GM19438 (cell line): ENCODE measurements at regions not wholly inside any gene's neighbourhood (a gene's known extent, or its start where the extent isn't known, plus 50 kb on each side); places are given as distances from the start of the nearest gene placed in this dataset.
"Not testable (repeated sequence)": the region's sequence is repeated elsewhere in the genome, so short reads cannot be mapped to it uniquely, and the experiment has no call there.

Source experiments
- ATAC-seq: cut with Tn5 transposase; IDR thresholded peaks from one replicate; pipeline ENCODE4 v1.9.1; 2021; ENCODE audit warnings: low read depth; ENCODE audit not compliant: unreplicated experiment

DNA sequence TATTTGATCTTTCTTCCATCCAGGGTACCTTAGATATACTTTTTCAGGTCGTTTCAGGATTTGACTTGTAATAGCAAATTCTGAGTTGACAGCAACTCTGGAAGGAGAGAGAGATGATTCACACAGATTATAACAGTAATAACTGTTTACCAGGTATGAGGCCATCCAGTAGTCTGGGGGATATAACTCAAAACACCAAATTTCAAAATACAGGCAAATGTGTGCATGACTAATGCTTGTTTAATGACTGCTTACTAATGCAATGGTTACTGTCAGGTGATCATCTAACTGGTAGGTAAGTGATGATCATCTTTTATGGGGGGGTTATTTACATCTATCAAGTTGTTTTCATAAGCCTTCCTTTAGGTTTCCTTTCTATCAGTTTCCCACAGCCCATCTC lies 412.3 kb downstream of the MAT2B start:
- ATAC-seq, result no peak

DNA sequence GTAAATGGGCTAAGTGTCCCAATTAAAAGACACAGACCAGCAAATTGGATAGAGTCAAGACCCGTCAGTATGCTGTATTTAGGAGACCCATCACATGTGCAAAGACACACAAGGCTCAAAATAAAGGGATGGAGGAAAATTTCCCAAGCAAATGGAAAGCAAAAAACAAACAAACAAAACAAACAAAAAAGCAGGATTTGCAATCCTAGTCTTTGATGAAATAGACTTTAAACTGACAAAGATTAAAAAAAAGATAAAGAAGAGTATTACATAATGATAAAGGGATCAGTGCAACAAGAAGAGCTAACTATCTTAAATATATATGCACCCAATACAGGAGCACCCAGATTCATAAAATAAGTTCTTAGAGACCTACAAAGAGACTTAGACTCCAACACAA lies 429.6 kb downstream of the MAT2B start:
- ATAC-seq, result not testable (repeated sequence)

DNA sequence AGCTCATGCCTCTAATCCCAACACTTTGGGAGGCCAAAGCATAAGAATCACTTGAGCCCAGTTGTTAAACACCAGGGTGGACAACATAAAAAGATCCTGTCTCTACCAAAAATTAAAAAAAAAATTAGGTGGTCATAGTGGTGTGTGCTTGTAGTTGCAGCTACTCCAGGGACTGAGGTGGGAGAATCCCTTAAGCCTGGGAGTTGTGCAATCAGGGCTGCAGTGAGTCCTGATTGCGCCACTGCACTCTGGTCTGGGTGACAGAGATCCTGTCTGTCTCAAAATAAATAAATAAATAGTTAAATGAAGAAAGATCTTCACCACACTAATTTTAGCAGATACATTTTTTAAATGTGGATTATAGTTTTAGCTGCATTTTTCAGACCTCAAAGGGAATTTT lies 433.2 kb downstream of the MAT2B start:
- ATAC-seq, result no peak

DNA sequence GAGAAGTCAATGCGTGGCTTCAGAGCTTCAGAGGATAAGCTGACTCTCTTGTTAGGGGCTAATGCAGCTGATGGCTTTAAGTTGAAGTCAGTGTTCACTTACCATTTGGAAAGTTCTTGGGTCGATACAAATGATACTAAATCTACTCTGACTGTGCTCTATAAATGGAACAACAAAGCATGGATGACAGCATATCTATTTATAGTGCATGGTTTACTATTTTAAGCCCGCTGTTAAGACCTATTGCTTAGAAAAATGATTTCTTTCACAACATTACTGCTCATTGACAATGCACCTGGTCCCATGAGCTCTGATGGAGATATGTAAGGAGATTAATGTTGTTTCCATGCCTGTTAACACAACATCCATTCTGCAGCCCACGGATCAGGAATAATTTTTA lies 435.7 kb downstream of the MAT2B start:
- ATAC-seq, result no peak

DNA sequence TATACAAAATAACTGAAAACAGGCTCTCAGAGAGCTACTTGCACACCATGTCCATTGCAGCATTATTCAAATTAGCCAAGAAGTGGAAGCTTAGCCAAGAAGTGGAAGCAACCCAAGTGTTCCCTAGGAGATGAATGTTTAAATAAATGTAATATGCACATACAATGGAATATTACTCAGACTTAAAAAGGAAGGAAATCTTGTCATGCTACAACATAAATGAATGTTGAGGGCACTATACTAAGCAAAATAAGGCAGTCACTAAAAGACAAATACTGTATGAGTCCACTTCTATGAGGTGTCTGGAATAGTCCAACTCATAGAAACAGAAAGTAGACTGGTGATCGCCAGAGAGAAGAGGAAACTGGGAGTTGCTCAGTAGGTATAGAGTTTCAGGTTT lies 438.1 kb downstream of the MAT2B start:
- no peak for ATAC-seq

DNA sequence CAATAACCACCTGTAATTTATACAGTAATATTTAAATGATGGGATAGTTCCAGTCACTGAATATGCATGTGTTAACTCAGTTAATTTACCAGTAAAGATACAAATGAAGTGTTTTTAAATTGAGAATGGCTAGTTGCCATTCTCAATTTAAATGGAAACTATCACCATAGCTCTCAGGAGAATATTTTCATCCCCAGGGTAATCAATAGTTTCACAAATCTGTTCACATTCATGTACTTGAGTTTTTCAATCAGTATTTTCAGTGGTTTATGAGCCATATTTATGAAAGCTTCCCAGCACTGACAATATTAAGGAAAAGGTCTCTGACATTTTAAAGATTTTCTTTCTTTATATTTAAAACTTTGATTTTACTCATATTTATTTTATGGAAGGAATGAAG lies 439.3 kb downstream of the MAT2B start:
- ATAC-seq, result no peak

DNA sequence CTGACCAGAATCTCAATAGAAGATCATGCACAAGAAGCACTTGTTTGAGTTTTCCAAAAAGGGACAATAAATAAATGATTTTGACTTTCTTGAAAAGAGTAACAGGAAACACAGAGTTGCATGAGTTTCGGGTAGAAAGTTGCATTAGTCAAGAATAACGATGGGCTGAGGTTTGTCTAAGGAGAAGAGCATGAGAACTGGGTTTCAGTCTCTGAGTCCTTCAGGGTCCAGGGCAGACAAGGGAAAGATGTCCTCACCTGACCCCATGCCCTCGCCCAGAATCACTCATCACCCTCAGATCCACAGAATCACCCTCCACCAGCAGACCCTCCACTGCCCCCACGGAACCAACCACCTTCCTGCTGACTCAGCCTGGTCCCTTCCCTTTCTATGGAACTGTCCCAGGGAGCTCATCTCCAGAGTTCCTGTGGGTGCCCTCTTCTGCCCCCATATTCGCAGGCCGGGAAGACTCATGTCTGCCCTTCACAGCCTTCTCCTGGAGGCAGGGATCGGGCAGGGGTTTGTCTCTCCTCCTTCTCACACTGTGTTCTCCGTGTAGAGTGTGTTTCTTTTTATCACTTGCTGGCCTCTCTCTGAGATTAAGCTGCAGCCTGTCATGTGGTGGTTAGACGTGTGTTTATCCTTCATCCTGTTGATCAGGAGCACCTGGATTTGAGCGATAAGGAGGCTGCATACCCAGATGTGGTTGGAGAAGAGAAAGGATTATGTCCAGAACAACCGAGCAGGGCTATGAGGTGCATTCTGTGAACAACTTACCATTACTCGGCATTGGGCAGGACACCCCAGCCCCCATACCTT lies 442.6 kb downstream of the MAT2B start:
- no peak for ATAC-seq

DNA sequence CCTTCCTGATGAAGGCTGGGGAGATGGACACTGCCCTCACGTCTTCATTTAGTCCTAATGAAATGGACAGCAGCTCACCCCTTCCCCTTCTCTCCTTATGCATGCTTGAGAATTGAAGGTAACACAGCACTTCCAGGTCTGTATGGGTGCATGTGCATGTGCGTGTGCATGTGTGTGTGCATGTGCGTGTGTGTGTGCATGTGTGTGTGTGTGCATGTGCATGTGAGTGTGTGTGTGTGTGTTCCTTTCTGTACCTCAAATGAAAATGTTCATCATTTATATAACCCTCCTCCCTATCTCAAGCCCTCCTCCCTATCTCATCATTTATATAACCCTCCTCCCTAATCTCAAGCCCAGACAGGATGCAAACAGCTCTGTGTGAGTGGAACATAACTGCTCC lies 444.8 kb downstream of the MAT2B start:
- no peak for ATAC-seq

DNA sequence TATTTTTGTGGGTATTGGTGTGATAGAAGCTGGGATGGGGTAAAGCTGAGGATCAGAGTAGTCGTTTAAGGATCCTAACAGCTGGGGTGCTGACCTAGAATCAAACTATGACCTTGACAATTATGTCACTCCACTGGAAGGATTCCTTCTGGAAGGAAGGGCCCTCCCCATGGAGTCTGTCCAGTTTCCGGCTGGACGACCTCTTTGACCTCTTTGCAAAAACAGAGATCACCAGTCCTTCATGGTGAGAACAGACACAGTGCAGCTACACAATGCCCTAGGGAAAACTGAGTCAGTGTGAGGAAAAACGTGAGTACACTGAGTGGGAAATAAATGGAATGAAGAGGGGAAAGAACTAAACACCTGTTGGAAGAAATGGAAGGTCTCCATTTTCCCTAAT lies 445.6 kb downstream of the MAT2B start:
- ATAC-seq, result no peak

DNA sequence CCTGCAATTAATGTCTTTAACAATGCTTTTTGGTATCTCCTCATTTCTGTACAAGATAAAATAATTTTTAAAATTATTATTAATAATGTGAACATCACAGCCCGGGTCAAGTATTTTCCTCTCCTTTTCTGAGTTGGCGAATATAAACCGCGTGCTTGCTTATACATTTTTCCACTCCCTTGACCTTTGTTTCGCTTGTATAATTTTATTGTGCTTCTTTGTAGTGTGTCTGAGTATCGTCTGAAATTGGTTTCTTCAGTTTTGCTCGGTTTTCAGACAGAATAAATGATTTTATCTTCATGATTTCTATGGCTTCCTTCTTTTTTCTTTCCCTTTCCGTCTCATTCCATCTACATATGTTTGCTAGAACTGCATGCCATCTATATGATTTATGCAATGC lies 448.5 kb downstream of the MAT2B start:
- ATAC-seq, result no peak

DNA sequence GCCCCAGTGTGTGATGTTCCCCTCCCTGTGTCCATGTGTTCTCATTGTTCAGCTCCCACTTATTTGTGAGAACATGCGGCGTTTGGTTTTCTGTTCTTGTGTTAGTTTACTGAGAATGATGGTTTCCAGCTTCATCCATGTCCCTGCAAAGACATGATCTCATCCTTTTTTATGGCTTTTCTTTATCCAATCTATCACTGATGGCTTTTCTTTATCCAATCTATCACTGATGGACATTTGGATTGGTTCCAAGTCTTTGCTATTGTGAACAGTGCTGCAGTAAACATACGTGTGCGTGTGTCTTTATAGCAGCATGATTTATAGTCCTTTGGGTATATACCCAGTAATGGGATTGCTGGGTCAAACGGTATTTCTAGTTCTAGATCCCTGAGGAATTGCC lies 455.8 kb downstream of the MAT2B start:
- ATAC-seq, result not testable (repeated sequence)

DNA sequence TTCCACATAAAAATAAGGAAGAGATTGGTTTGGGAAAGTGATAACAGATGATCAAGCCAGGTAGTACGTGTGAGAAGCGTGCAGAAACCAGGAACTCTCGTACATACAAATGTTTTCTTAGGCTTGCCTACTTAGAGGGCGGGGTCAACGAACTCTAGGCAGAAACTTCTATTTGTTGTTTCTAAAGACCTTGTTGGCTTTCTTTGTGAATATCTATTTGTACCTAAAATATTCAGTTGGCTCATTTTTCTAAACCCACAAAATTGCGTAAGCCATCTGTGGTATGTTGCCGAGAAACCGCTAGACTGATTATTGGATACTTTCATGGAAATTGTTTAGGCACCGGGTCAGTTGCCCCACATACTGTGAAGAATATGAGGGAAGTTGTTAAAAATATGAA lies 458.5 kb downstream of the MAT2B start:
- ATAC-seq, result no peak

DNA sequence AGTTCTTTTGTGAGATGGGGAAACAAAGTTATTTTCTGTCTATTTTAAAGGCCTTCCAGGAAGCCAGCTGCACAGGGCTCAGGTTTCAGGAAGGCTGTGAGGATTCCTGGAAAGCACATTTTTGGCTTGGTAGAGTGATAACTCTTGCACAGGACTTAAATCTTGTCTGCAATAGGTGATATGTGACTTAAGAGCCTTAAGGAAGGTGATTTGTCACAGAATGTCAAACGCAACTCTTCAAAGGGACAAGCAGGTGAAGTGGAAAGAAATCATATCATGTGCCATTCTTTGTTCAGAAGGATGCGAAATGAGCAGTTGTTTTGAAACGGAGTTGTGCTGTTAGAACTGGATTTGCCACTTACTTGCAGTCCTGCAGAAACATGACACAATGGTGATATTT lies 459.3 kb downstream of the MAT2B start:
- ATAC-seq, result no peak

DNA sequence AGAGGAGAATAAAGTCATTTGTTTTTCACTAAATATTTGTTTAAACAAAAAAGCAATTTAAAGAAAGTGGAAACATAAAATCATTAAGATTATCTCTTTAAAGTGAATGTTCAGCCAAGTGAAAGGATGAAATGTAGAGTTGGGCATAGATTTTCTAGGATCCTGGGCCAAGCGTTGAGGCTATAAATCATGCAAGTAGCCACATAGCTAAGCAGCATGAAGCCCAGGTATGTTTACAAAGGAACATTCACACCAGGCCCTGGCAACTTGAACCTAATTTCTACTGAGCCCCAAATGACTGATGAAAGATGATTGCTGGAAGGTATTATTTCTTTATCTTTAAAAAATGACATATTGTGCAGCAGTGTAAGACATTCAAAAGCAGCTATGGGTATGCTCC lies 461.8 kb downstream of the MAT2B start:
- ATAC-seq, result no peak

DNA sequence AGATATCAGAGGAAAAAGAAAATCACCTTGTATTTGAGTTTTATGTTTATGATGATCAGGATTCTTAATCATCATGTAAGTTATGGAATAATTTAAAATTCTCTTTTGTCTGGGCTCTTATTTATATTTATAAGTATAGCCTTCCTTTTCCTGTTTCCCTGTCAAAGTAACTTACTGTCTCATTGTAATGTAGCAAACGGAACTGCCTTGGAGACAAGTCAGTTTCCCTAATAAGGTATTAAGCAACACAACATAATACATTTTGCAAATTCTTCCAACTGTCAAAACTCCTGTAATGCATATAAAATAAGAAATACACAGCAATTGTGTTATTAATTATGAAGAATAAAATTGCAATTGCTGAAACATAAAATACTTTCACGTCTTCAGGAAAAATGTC lies 463.2 kb downstream of the MAT2B start:
- ATAC-seq, result no peak

DNA sequence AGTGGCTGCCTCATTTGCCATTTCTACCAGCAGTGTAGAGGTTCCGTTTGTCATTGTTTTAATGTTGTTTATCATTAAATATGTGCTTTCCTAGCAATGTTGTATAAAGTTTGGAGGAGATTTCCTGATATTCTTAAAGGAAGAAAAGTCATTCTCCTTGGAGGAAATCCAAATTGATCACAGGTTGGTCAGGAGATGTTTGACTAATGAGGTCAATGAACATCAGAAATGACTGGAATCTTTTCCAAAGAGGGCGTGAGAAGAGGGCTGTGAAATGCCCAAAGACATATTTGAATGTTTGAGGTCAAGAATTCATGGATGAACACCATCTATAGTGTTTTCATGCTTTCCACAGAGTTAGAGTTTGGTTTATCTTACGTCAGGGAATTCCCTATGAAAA lies 471.3 kb downstream of the MAT2B start:
- ATAC-seq, result no peak

DNA sequence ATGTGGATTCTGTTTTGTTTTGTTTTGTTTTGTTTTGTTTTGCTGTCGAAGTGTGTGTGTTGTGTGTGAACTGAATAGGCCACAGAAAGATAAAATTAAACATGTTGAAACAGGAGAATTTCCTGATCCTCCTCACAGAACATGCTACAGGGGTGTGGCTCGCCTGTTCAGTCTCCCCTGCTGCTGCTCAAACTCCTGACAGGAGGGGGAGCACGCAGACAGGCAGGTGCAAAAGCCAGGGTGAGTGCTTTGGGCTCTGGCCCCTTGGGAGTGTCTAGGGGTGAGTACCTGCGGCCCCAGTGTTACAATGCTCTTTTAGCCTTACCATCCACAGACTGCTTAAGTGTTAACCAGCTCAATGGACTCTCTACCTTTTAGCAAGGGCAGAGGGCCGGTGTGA lies 473.5 kb downstream of the MAT2B start:
- ATAC-seq, result no peak

DNA sequence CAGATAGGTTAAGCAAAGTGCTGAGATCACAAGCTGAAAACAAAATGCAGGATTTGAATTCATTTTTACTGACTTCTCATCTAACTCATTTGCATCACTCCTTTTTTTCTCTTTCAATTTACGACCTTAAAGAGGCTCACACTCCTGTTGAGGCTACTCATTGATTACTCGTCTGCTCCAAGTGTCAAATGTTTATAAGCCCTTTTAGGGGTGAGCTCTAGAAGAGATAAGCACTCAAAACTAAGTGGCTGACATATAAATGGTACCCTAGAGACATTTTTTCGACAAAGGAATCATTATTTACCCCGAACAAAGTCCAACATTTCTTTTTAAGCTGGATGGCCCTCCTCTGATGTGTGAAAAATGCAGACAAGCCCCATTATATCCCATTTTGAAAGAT lies 483.1 kb downstream of the MAT2B start:
- no peak for ATAC-seq

DNA sequence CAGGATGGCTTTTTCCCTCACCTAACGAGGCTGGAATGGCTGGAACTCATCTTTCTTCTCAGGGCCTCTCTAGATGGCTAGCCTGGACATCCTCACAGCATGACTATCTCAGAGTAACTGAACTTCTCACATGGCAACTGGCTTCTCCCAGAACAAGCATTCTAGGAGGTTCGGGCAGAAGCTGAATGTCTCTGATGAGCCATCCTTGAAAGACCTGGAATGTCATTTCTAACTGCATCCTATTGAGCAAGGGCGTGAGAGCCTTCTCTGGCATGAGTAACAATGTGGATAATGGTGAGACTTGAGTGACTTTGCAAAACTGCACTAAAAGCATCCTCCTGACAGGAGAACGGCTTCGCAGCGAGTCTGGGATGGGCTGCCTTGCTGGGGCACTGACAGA lies 487.7 kb downstream of the MAT2B start:
- no peak for ATAC-seq

DNA sequence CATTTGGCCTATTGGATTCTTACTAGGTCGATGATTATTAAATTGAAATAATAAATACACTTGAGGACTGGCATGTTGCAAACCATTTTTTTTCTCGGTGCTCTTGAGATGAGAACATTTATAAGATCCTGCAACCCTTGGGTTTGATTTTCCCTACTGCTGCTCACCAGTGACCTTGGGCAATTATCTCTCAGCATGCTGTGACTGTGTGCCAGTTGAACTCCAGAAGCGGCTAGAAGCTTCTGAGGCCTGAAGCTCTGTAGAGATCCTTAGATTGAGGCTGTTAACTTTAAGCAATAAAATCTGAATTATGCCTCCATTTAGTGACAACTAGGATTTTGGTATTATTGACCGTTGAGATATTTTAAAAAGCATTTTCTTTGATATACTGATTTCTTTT lies 489.8 kb downstream of the MAT2B start:
- no peak for ATAC-seq

DNA sequence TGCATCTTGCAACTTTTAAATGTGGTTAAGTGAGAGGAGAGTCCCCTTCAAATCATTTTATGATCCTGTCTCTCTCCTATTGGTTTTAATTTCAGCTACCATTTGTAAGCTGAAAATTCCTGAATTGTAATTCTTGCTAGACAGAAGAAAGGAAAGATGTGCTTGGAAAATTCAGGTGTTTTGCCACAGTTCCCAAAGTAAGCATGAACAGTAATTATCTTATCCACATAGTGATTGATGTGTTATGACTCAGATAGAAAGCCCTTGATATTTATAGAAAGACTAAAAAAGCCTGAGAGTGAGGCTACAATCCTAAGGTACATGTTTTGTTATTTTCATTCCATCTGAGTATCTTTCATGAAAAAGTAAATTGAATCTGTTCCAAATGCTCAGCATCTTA lies 492.5 kb downstream of the MAT2B start:
- no peak for ATAC-seq

DNA sequence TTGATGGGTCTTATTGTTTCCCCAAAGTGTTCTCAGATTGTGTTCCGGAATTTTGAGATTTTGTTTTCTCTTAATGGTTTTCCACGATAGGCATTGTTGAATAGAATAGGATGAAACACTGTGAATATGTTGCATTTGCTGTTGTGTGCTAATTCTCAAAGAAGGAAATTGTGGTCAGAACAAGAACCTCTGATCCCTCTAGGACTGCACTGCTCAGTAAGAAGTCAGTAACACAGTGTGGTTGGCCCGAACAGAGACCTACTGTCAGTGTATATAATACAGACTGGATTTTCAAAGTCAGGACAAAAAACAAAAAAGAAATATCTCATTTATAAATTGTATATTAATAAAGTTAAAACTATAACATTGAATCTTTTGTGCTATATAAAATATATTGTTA lies 494.8 kb downstream of the MAT2B start:
- ATAC-seq, result no peak

DNA sequence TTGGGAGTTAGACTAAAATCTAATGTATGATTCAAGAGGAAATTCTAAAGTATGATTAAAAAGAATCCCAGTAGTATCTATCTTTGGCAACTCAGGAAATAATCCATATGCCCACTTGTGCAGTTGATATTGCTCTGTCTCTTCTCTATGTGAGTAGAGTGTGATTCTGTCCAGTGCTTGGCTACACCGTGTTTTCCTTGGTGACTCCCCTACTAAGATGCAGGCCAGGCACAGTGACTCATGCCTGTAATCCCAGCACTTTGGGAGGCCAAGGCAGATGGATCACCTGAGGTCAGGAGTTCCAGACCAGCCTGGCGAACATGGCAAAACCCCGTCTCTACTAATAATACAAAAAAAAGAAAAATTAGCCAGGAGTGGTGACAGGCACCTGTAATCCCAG lies 495.4 kb downstream of the MAT2B start:
- no peak for ATAC-seq
